ENCODE measurements at regions not wholly inside any gene's neighbourhood (a gene's known extent, or its start where the extent isn't known, plus 50 kb on each side); places are given as distances from the start of the nearest gene placed in this dataset.

DNA sequence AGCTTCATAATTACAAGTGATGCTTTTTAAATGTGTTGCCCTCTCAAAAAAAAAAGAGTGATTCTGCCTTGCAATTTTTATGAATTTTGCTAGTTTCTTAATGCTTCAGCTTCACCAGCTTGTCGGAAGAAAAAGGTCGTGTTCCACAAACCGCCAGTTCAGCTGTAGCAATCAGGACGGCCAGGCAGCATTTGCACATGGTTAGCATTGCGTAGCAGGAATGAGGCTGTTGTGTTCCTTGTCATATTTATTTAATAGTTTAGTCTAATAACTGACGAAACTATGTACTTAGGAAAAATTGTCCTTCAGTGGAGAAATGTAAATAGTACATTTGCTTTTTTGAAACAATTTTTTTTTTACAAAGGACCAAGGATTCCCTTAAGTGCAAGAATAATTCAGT lies 64.9 kb upstream of the SELENOK start:
- H3K4me3 ChIP-seq = no peak overlapping the region
- TF ChIP-seq, protein P1, sequence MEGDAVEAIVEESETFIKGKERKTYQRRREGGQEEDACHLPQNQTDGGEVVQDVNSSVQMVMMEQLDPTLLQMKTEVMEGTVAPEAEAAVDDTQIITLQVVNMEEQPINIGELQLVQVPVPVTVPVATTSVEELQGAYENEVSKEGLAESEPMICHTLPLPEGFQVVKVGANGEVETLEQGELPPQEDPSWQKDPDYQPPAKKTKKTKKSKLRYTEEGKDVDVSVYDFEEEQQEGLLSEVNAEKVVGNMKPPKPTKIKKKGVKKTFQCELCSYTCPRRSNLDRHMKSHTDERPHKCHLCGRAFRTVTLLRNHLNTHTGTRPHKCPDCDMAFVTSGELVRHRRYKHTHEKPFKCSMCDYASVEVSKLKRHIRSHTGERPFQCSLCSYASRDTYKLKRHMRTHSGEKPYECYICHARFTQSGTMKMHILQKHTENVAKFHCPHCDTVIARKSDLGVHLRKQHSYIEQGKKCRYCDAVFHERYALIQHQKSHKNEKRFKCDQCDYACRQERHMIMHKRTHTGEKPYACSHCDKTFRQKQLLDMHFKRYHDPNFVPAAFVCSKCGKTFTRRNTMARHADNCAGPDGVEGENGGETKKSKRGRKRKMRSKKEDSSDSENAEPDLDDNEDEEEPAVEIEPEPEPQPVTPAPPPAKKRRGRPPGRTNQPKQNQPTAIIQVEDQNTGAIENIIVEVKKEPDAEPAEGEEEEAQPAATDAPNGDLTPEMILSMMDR (IDR thresholded peaks at IDR 0.05; ENCODE audit: control extremely low read depth, extremely low read depth) = no peak
- H3K4me1 ChIP-seq (ENCODE audit: control insufficient read depth in 5 of 5, insufficient read depth in 5 of 5, low read length in 5 of 5) = peaks cover 0 to 4% (median 0%) of the 10 kb centered on the region in 5 donors
- 50 to 77% methylated on average over 6 of the region's 6 CpGs for WGBS, 2 donors
- no peak overlapping the region for H3K27ac ChIP-seq (ENCODE audit: low read depth in 1 of 2, low read length in 1 of 2)
- ATAC-seq (ENCODE audit: insufficient read depth, low FRiP score) (no peak), DNase-seq (peak; percentile 15 to 54 (median 38))
- H3K9ac ChIP-seq (ENCODE audit: insufficient read depth in 1 of 2, low read length in 2 of 2) = no peak overlapping the region
- no peaks in the 10 kb centered on the region for H3K36me3 ChIP-seq (ENCODE audit: control insufficient read depth in 4 of 4, insufficient read depth in 4 of 4, low read length in 4 of 4)
- no peaks in the 10 kb centered on the region for H3K27me3 ChIP-seq (ENCODE audit: control insufficient read depth in 3 of 3, insufficient read depth in 3 of 3, low read length in 2 of 3)
- peaks cover 0 to 2% (median 0%) of the 10 kb centered on the region in 4 donors for H3K9me3 ChIP-seq (ENCODE audit: control insufficient read depth in 4 of 4, insufficient read depth in 3 of 4, low read length in 3 of 4)

DNA sequence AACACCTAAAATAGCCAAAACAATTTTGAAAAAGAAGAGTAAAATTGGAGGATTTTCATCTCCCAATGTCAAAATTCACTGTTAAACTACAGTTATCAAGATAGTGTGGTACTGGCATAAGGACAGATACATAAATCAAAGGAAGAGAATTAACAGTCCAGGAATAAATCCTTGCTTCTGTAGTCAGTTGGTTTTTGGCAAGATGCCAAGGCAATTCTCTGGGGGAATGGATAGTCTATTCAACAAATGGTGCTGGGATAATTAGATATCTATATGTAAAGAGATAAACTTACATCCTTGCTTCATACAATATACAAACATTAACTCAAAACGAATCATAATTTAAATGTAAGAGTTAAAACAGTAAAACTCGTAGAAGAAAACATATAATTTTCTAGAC lies 57.9 kb upstream of the SELENOK start:
- H3K27ac ChIP-seq (ENCODE audit: low read depth in 1 of 2, low read length in 1 of 2) = no peak overlapping the region
- 53 to 60% methylated on average over 2 of the region's 2 CpGs for WGBS, 2 donors
- no peaks in the 10 kb centered on the region for H3K4me1 ChIP-seq (ENCODE audit: control insufficient read depth in 5 of 5, insufficient read depth in 5 of 5, low read length in 5 of 5)
- H3K27me3 ChIP-seq (ENCODE audit: control insufficient read depth in 3 of 3, insufficient read depth in 3 of 3, low read length in 2 of 3) = no peaks in the 10 kb centered on the region
- DNase-seq (no peak), ATAC-seq (ENCODE audit: insufficient read depth, low FRiP score) (no peak)
- no peak overlapping the region for H3K9ac ChIP-seq (ENCODE audit: insufficient read depth in 1 of 2, low read length in 2 of 2)
- no peaks in the 10 kb centered on the region for H3K36me3 ChIP-seq (ENCODE audit: control insufficient read depth in 4 of 4, insufficient read depth in 4 of 4, low read length in 4 of 4)
- H3K9me3 ChIP-seq (ENCODE audit: control insufficient read depth in 4 of 4, insufficient read depth in 3 of 4, low read length in 3 of 4) = peaks cover 3 to 5% (median 4%) of the 10 kb centered on the region in 4 donors
- H3K4me3 ChIP-seq = no peak overlapping the region
- TF ChIP-seq, protein P1 (IDR thresholded peaks at IDR 0.05; ENCODE audit: control extremely low read depth, extremely low read depth) = no peak

DNA sequence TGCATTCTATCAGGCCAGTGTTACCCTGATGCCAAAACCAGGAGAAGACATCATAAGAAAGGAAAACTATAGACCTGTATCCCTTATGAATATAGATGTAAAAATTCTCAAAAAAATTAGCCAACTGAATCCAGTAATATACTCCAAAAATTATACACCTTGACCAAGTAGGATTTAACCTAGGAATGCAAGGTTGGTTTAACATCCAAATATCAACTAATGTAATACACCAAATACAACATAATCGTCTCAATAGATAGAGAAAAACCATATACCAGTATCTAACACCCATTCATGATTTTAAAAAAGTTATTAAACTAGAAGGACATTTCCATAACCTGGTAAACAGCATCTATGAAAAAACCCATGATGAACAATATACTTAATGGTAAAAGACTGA lies 56.5 kb upstream of the SELENOK start:
- ATAC-seq (ENCODE audit: insufficient read depth, low FRiP score) (no peak), DNase-seq (no peak)
- Histone ChIP-seq H3K27me3 (ENCODE audit: control insufficient read depth in 3 of 3, insufficient read depth in 3 of 3, low read length in 2 of 3) (no peaks in the 10 kb centered on the region), H3K4me3 (no peak overlapping the region), H3K36me3 (ENCODE audit: control insufficient read depth in 4 of 4, insufficient read depth in 4 of 4, low read length in 4 of 4) (no peaks in the 10 kb centered on the region), H3K4me1 (ENCODE audit: control insufficient read depth in 5 of 5, insufficient read depth in 5 of 5, low read length in 5 of 5) (no peaks in the 10 kb centered on the region), H3K27ac (ENCODE audit: low read depth in 1 of 2, low read length in 1 of 2) (no peak overlapping the region), H3K9me3 (ENCODE audit: control insufficient read depth in 4 of 4, insufficient read depth in 3 of 4, low read length in 3 of 4) (peaks cover 3 to 5% (median 4%) of the 10 kb centered on the region in 4 donors), H3K9ac (ENCODE audit: insufficient read depth in 1 of 2, low read length in 2 of 2) (no peak overlapping the region)
- TF ChIP-seq, protein P1 (IDR thresholded peaks at IDR 0.05; ENCODE audit: control extremely low read depth, extremely low read depth) = no peak
- 68 to 94% methylated on average over 1 of the region's 1 CpG for WGBS, 2 donors

DNA sequence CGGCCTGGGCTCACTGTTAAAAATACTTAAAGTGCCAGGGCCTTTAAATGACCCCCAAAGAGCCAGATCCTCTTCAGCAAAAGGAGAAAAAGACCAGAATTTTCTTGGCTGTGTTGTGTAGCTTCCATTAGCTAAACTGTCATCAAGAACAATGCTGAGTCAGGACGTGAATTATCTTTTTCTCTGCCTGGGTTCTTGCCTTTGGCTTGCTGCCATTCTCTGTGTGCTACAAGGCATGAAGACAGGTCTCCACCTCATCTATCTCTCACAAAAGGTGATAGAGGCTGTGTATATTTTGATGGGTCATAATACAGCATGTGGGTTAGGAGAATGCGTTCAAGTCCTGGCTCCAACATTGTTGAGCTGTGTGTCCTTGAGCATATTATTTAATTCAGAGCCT lies 52.4 kb upstream of the SELENOK start:
- TF ChIP-seq, protein P1 (IDR thresholded peaks at IDR 0.05; ENCODE audit: control extremely low read depth, extremely low read depth) = no peak
- ATAC-seq (ENCODE audit: insufficient read depth, low FRiP score) (no peak), DNase-seq (no peak)
- Histone ChIP-seq H3K9ac (ENCODE audit: insufficient read depth in 1 of 2, low read length in 2 of 2) (no peak overlapping the region), H3K4me3 (no peak overlapping the region), H3K4me1 (ENCODE audit: control insufficient read depth in 5 of 5, insufficient read depth in 5 of 5, low read length in 5 of 5) (no peaks in the 10 kb centered on the region), H3K27me3 (ENCODE audit: control insufficient read depth in 3 of 3, insufficient read depth in 3 of 3, low read length in 2 of 3) (peaks cover 0 to 11% (median 8%) of the 10 kb centered on the region in 3 donors), H3K36me3 (ENCODE audit: control insufficient read depth in 4 of 4, insufficient read depth in 4 of 4, low read length in 4 of 4) (no peaks in the 10 kb centered on the region), H3K9me3 (ENCODE audit: control insufficient read depth in 4 of 4, insufficient read depth in 3 of 4, low read length in 3 of 4) (peaks cover 3 to 6% (median 4%) of the 10 kb centered on the region in 4 donors), H3K27ac (ENCODE audit: low read depth in 1 of 2, low read length in 1 of 2) (no peak overlapping the region)
- 71 to 83% methylated on average over 3 of the region's 3 CpGs for WGBS, 2 donors
